ENCODE measurements at regions not wholly inside any gene's neighbourhood (a gene's known extent, or its start where the extent isn't known, plus 50 kb on each side); places are given as distances from the start of the nearest gene placed in this dataset.
"Not testable (repeated sequence)": the region's sequence is repeated elsewhere in the genome, so short reads cannot be mapped to it uniquely, and the experiment has no call there.

DNA sequence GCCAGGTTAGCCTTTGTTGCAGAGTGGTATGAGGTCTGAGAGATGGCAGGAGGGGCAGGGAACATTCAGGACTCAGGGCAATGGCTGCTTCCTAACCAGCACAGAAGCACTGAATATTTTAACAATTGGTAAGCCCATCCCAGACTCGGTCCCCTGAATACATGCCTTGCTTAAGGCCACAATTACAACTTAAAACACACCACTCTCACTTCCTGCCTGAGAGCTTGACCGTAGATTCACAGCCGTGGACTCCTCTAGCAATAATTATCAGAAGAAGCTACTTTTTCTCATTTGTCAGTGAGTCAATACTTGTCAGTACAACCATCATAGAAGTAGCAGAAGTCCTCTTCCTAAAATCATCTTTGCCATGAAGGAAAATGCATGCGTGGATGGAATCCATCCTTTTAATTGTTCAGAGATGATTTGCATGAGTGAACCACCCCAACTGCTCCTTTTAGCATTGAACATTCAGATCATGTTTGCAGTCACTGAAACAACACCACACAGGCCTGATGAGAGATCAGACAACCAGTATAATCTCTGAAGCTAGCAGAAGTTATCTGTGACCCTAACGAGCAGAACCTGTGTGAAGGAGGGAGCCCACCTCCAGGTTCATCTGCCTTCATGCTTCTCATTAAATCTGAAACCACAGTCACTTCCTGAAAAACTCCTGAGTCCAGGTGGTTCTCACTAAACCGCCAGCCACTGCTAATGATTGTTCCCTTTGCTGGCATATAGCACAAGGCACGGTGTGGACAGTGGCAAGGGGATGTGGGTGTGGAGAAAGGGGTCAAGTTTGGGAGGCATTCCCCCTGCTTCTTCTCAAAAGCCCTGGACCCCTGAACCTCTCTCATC is 333.9 kb upstream of the CNR1 start:
- H3K27ac ChIP-seq = no peak overlapping the region
- TF ChIP-seq, protein P1, sequence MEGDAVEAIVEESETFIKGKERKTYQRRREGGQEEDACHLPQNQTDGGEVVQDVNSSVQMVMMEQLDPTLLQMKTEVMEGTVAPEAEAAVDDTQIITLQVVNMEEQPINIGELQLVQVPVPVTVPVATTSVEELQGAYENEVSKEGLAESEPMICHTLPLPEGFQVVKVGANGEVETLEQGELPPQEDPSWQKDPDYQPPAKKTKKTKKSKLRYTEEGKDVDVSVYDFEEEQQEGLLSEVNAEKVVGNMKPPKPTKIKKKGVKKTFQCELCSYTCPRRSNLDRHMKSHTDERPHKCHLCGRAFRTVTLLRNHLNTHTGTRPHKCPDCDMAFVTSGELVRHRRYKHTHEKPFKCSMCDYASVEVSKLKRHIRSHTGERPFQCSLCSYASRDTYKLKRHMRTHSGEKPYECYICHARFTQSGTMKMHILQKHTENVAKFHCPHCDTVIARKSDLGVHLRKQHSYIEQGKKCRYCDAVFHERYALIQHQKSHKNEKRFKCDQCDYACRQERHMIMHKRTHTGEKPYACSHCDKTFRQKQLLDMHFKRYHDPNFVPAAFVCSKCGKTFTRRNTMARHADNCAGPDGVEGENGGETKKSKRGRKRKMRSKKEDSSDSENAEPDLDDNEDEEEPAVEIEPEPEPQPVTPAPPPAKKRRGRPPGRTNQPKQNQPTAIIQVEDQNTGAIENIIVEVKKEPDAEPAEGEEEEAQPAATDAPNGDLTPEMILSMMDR (conservative IDR thresholded peaks at IDR 0.05) = no peak

DNA sequence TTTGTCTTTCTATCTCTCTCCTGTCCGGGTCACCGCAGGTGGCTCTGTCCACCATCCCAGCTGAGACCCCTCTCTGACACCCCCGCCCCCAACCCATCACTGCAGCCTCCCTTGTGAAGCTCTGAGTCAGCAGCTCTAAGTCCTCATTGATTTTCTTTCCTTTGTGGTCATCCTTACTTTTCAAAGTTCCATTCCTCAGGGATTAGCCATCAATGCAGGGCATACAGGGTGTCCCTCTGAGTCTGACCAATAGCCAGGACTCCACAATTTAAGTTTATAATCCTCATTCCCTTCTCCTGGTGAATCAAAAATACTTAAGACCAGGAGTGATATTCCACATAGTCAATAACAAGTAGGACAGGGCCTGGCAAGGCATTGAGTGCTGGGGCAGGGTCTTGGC is 333.3 kb upstream of the CNR1 start:
- TF ChIP-seq, protein P1 (conservative IDR thresholded peaks at IDR 0.05) = no peak
- no peak overlapping the region for H3K27ac ChIP-seq

GRCh38 chr6:88497403-88497802 is 331.3 kb upstream of the CNR1 start:
- not testable (repeated sequence) for H3K27ac ChIP-seq

GRCh38 chr6:88494401-88495140 is 328.4 kb upstream of the CNR1 start:
- H3K27ac ChIP-seq = no peak overlapping the region
- TF ChIP-seq, protein P1 (conservative IDR thresholded peaks at IDR 0.05) = no peak

GRCh38 chr6:88493717-88494116 is 327.6 kb upstream of the CNR1 start:
- H3K27ac ChIP-seq = no peak overlapping the region
- TF ChIP-seq, protein P1 (conservative IDR thresholded peaks at IDR 0.05) = no peak

GRCh38 chr6:88492824-88493223 is 326.7 kb upstream of the CNR1 start:
- TF ChIP-seq, protein P1 (conservative IDR thresholded peaks at IDR 0.05) = peak; percentile 81
- no peak overlapping the region for H3K27ac ChIP-seq

- H3K27ac ChIP-seq = no peak overlapping the region
- TF ChIP-seq, protein P1 (conservative IDR thresholded peaks at IDR 0.05) = no peak
Measured at GRCh38 chr6:88492241-88492640, 326.1 kb upstream of the CNR1 start.

Data from VCaP (cell line).